GM18511 (cell line): ENCODE measurements at regions not wholly inside any gene's neighbourhood (a gene's known extent, or its start where the extent isn't known, plus 50 kb on each side); places are given as distances from the start of the nearest gene placed in this dataset.
"Not testable (repeated sequence)": the region's sequence is repeated elsewhere in the genome, so short reads cannot be mapped to it uniquely, and the experiment has no call there.

Experiments
- ATAC-seq: cut with Tn5 transposase; IDR thresholded peaks from one replicate; pipeline ENCODE4 v1.9.1; 2021; ENCODE audit warnings: mild to moderate bottlenecking, moderate library complexity; ENCODE audit not compliant: unreplicated experiment

DNA sequence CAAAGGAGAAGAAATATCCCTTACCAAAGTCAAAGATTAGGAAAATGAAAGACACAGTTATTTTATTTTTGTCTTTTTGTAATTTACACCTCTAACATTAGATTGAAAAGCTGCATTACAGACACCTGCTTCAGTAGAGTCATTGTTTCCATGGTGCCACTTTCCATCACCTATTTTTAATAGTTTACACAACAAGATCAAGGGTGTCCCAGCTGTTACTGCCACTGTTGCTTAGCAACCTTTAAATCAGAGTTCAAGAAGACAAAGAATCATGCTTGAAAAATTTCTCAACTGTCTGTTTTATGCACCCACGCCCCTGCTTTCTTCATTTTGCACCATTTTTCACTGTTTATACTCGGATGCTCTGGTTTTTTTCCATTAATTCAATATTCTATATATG, 668.2 kb upstream of the GJE1 start:
- ATAC-seq = peak; percentile 85

GRCh38 chr6:141463237-141463977, 669.3 kb upstream of the GJE1 start:
- peak; percentile 87 for ATAC-seq

- ATAC-seq = no peak
These were observed 671.8 kb upstream of the GJE1 start for GRCh38 chr6:141460743-141461484.

DNA sequence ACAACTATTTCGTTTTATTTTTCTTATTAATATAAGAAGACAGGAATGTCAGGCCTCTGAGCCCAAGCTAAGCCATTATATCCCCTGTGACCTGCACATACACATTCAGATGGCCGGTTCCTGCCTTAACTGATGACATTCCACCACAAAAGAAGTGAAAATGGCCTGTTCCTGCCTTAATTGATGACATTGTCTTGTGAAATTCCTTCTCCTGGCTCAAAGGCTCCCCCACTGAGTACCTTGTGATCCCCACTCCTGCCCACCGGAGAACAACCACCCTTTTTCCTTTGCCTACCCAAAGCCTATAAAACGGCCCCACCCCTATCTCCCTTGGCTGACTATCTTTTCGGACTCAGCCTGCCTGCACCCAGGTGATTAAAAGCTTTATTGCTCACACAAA, 672.5 kb upstream of the GJE1 start:
- not testable (repeated sequence) for ATAC-seq

- ATAC-seq = not testable (repeated sequence)
These were observed 674.7 kb upstream of the GJE1 start for GRCh38 chr6:141457984-141458383.

DNA sequence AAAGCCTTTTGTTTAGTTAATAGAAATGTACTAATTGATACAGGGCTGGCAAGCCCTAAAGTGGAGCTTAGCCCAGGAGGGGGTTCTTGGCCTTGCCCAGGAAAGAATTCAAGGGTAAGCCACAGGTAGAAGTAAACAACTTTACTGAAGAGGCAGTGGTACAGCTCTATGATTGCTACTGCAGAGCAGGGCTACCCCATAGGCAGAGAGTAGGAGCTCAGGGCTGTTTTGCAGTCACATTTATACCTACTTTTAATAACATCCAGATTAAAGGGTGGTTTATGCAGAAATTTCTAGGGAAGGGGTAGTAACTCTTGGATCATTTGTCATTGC, 680.4 kb upstream of the GJE1 start:
- ATAC-seq = no peak

GRCh38 chr6:141451511-141452353, 681.0 kb upstream of the GJE1 start:
- ATAC-seq = no peak

DNA sequence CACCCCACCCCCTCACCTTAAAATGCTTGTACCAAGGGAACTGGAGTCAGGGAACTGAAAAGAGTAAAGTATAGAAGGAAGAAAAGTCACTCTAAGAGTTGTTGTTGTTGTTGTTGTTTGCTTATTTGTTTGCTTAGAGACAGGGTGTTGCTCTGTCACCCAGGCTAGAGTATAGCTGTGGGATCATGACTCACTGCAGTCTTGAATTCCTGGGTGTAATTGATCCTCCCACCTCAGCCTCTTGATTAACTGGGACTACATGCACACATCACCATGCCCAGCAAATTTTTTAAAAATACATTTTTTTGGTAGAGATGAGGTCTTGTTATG, 681.6 kb upstream of the GJE1 start:
- ATAC-seq = no peak

DNA sequence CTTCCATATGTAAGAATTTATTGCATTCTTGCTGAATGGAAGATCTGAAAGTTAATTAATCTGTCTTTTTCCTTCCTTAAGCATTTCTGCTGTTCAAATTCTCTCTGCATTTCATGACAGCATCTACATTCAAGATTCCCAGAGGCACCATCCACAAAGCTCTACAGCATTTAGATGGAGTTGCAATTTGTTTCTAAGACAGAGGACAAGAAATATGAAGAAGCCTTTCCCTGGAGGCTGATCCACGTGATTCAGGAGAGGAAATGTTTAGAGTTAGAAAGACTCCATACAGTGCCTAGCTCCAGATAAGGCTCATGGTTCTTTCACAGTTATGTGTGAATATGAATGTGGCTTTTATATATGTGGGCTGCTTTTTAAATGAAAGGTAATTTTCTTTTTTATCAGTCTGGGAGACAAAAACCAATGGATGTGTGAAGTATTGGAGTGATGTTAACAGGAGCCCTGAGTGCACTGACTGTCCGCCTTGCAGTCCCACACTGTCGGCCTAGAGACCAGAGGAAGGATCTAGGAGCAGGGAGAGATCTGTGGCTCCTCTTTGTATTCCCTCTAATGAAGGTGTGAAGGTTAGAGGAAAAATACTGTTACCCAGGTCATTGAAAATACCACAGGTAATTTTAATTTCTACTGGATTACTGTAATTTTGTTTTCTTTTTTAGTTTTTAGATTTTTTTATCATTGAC, 686.6 kb upstream of the GJE1 start:
- no peak for ATAC-seq

GRCh38 chr6:141443668-141444289, 688.9 kb upstream of the GJE1 start:
- no peak for ATAC-seq

- ATAC-seq = no peak
These were observed 689.7 kb upstream of the GJE1 start for GRCh38 chr6:141443032-141443431.

DNA sequence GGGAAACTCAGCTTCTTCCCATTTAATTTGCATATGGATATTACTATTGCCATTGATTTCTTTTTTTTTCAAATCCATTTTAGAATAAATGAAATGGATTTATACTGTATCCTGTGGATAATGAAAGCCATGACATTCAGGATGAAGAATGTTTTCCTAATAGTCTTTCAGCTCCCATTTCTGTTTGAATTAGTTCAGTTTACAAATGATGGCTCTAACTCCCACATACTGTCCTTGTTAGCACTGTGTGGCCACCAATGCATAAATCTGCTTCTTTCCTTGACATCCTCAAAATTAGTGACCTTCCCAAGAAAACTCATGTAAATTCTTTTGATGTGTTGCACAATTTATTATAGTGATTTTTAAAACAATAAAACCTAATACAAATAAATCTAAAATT, 693.2 kb upstream of the GJE1 start:
- ATAC-seq = no peak

- ATAC-seq = peak; percentile 77
These were observed 695.0 kb upstream of the GJE1 start for GRCh38 chr6:141437685-141438084.

- ATAC-seq = no peak
These were observed 695.7 kb upstream of the GJE1 start for GRCh38 chr6:141437011-141437410.

- ATAC-seq = no peak
These were observed 706.2 kb upstream of the GJE1 start for GRCh38 chr6:141426400-141426980.

GRCh38 chr6:141421378-141421777, 711.3 kb upstream of the GJE1 start:
- ATAC-seq = no peak

DNA sequence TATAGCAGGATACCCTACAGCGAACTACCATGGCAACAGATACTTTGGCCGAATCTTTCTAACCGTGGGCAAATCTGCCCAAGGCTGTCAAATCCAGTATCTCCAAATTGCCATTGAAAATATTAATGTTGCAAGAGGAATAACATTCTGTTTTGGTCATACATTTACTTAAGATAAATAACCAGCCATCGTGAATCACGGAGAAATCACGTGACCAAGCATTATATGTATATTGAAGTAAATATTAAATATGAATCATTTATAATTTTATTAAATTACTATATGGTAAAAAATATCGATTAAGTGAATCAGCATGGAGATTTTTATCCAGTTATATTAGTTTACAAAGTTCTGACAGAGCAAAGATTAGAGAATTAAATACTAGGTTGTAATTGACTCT, 714.6 kb upstream of the GJE1 start:
- no peak for ATAC-seq

- no peak for ATAC-seq
These were observed 716.8 kb upstream of the GJE1 start for GRCh38 chr6:141415896-141416295.

DNA sequence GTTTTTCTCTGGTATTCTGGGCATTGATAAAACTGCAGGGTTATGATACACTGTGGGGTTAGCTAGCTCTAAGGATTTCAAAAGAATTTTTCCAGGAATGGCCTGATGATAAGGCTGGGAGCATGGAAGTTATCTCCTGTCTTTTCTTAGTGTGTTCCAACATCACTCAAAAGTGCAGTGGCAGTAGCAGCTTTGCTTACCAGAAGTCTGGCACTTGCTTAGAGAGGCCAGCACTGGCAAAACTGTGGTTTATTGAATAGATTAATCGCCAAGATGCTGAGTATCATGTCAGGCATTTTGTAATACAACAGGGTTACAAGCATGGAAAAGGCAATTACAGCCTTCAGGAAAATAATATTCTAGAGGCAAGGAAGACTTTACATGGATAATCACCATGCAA, 719.5 kb upstream of the GJE1 start:
- ATAC-seq = no peak

DNA sequence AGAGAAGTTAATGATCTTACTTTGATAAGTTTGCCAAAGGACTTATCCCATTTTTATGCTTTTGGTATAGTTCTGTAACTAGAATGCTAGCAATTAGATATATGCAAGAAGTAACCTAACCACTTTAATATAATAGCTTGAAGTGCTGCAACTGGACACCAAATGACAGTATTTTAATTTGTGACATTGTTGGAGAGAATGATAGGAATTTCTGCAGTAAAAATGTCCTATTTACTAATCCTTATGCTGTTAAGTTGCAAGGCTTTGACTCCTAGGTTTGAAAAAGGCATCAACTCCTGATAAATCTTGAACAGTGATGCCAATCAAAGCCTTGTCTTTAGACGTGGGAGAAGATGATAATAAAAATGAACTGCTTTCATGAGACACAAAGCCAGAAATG, 726.0 kb upstream of the GJE1 start:
- no peak for ATAC-seq
